TTC549 (cell line): ENCODE measurements at regions not wholly inside any gene's neighbourhood (a gene's known extent, or its start where the extent isn't known, plus 50 kb on each side); places are given as distances from the start of the nearest gene placed in this dataset.

Source experiments
- FAIRE-seq: peaks from 2 replicates; lab custom pipeline; 2012; peaks lifted over from hg19 to GRCh38; lab: Jason Lieb, UNC

DNA sequence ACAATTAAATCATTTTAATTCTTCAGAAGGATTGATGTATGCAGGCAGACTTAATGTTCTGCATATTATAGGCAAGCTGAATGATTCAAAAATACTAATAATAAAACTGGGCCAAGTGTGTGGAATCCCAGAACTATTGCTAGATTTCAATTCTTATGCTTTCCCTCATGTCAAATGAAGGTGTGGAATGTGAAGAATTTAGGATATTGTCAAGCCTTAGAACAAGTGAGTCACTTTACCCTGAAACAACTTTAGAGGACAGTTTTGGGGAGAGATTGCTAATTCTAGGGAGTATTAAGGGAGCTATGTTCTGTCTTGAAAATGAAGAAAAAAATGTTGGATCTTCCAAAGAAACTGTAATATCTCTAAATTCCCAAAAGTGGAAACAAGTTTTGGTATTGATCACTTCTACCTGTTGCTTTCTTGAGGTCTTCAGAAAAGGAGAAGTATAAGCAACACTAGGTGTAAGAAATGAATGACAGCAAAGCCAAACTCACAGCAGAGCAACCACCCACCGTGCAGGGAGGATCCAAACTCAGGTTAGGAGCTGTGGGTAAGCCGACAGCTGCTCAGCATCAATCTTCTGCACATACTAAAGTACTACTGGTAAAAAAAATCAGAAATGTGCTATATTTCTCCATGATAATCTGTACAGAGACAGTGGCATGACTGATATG lies 818.1 kb downstream of the SLC4A3 start:
- FAIRE-seq: no peak

DNA sequence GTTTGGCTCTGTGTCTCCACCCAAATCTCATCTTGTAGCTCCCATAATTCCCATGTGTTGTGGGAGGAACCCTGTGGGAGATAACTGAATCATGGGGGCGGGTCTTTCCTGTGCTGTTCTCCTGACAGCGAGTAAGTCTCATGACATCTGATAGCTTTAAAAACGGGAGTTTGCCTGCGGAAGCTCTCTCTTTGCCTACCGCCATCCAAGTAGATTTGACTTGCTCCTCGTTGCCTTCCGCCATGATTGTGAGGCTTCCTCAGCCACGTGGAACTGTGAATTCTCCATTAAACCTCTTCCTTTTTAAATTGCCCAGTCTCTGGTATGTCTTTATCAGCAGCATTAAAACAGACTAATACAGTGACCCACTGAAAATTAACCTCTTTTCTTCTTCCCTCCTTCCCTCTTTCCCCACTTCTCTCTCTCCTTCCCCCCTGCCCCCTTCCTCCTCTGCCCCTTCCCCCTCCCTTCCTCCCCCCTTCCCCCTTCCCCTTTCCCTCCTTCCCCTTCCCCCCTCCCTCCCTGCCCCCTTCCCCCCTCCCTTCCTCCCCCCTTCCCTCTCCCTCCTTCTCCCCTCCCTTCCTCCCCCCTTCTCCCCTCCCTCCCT lies 818.8 kb downstream of the SLC4A3 start:
- FAIRE-seq: no peak

DNA sequence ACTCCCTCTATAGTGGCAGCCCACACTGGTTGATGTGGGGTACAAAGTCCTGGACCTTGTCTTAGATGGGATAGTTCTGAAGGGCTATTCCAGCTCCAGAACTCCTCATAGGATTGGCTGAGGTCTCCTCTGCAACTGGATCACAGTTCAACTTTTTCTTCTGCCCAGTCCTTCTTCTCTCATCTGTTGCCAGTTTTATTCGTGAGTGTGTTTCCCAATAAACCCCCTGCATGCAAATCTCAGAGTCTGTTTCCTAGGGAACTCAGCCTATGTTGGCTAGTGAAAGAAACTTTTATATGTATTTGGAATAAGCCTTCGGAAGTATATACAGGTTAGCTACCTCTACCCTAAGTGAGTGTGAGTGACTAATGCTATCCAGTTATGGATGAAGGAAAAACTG lies 823.4 kb downstream of the SLC4A3 start:
- FAIRE-seq: no peak

GRCh38 chr2:220451438-220451837 lies 824.0 kb downstream of the SLC4A3 start:
- no peak for FAIRE-seq

DNA sequence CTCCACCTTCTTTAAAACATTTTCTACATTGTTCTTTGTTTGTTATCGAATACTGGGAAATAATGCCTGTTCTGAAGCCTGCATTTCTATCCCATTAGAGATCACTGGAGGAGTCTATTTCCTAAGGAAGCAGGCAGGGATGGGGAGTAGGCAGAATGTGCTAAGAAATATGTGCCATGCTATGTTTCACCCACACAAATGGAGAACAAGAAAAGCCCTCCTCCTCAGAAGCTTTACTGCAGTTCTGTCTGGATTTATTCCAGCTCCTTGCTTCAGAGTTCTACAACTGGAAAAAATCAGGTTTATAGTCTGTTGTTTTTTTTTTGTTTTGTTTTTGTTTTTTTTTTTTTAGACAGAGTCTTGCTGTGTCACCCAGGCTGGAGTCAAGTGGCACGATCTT lies 825.1 kb downstream of the SLC4A3 start:
- FAIRE-seq: no peak

DNA sequence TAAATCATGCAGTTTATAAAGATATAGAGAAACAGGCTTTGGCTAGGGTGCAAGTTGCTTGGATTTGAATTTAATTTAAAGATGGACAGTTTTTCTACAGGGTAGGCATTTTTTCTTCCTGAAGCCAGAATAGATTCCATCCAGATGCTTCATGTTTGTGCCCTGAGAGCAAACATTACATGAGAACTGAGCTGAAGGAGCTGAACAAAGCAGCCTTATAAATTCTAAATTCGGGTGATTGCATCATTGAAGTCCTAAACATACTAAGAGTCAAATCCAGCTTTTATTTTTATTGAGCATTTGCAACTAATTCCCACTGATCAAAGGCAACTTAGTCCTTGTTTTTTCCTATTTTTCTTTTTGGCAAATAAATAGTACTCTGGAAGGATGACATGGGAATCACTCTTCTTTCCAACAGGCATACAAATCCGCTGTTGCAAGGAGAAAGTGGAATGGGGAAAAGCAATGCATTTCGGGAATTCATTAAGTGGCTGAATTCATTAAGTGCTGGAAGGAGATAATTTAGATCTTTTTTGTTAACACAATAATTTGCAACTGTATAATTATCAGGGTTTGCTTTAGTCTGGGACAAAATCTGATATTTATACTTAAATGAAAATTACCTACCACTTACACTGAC lies 828.0 kb downstream of the SLC4A3 start:
- no peak for FAIRE-seq

DNA sequence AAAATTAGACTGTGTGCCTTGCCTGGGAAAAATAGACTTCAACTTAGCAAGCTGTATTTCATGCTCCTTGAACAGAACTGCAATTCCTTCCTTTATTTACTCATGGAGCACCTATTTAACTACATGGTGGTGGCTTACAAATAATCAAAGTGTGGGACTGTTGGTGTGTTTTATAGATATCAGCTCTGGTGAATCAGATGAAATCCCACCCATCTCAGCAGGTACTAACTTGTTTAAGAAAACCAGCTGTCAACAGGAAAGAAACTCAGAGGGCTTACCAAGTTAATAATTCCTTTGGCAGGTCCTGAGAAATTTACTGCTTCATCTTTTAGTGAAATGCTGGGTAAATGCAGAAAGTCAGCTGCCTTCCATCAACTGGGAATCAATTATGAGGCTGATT lies 830.6 kb downstream of the SLC4A3 start:
- FAIRE-seq: no peak

GRCh38 chr2:220460257-220460985 lies 833.0 kb downstream of the SLC4A3 start:
- FAIRE-seq: no peak

DNA sequence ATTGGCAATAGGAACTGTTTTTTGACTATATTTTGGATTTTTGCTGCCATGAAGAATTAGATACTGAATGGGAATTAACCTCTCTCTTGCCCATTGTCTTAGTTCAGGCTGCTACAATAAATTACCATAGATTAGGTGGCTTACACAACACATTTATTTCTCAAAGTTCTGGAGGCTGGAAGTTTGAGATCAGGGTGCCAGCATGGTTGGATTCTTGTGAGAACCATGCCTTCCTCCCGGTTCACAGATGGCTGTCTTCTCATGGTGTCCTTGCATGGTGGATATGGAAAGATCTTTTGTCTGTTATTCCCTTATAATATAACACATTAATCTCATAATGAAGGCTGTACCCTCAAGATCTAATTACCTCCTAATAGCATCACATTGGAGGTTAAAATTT lies 836.4 kb downstream of the SLC4A3 start:
- no peak for FAIRE-seq

GRCh38 chr2:220465700-220466099 lies 838.3 kb downstream of the SLC4A3 start:
- FAIRE-seq: no peak

DNA sequence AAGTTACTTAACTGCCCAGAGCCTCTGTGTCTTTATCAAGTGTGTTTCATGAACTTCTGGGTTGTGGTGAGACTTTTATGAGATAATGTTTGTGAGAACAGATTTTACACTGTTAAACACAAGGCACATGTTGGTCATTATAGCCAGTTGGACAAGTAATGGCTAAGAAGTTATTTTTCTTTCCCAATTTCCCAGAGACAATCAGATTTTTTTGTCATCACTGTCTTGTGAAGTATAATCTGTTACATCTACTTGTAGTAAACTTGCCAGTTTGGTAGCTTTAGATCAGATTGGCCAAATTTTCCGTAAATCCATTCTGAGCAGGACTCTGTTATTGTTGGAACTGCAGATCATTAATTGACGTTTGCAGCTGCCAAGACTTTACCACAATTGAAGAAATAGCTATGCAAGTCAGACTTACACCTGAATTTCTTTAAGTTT lies 838.8 kb downstream of the SLC4A3 start:
- FAIRE-seq: no peak

- no peak for FAIRE-seq
These were observed 841.8 kb downstream of the SLC4A3 start for GRCh38 chr2:220469201-220469600.

DNA sequence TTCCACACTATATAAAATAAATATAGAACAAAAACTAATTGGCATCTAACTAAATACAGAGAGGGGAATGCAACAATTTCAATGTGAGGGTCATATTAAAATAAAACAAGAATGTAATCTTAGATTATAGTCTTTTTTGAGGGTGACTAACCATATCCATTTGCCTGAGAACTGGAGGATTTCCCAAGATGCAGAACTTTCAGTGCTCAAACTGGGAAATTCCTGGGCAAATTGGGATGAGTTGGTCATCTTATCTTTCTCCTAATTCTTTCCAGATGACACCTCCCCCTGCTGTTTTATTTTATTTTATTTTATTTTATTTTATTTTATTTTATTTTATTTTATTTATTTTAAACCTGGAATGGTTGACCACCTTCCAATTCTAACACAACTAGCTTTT lies 846.2 kb downstream of the SLC4A3 start:
- FAIRE-seq: no peak

DNA sequence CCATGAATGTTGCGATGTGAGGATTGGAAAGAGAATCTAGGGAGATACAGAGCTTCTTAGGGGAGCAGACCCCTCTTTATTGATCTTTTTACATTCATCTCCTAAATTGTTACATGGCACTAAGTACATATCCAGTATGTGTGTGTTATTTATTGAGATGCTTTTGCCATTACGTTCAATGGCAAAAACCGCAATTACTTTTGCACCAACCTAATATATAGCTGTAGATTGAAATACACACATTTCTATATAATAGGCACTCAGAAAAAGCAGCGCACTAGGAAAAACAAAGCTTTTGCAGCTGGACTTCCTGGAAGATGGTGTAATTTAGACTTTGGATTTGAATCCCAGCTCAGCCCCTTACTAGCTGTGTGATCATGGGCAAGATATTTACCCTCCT lies 849.4 kb downstream of the SLC4A3 start:
- FAIRE-seq: no peak

- no peak for FAIRE-seq
These were observed 851.1 kb downstream of the SLC4A3 start for GRCh38 chr2:220478305-220479058.

DNA sequence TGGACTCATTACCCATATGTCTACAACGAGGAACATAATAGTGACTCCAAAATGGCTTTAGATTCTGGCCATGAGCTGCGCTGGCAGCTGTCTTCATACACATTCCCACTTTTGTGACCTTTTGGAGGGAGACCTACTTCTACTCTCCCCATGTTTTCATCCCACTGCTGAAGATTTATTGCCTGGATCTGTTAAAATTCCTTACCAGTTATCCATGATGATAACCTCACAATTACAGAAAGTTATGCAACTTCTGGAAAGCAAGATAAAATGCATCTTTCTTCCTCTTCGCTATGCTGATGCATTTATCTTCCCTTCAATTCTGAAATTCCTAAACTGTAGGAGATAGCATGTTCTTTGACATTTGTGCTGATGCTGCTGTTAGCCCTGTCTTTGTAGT lies 855.3 kb downstream of the SLC4A3 start:
- no peak for FAIRE-seq

- no peak for FAIRE-seq
These were observed 861.7 kb downstream of the SLC4A3 start for GRCh38 chr2:220489121-220489520.

DNA sequence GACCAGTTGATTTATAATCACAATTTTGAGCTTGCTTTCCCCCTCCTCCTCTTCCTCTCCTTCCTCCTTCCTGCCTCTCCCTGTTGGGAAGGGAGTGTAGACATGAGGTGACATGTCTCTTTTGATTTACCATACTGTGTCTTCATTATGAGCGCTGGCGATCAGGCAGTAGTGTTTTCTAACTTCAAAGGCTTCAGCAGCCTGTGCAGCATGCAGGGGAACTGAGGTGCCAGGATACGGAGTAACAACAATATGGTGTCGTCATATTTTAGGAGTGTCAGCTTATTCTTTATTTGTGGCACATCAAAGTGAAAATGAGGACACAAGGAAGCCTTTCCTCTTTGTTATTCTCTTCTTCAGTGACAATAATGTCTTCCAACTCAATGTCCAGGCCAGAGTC lies 864.2 kb downstream of the SLC4A3 start:
- FAIRE-seq: no peak

DNA sequence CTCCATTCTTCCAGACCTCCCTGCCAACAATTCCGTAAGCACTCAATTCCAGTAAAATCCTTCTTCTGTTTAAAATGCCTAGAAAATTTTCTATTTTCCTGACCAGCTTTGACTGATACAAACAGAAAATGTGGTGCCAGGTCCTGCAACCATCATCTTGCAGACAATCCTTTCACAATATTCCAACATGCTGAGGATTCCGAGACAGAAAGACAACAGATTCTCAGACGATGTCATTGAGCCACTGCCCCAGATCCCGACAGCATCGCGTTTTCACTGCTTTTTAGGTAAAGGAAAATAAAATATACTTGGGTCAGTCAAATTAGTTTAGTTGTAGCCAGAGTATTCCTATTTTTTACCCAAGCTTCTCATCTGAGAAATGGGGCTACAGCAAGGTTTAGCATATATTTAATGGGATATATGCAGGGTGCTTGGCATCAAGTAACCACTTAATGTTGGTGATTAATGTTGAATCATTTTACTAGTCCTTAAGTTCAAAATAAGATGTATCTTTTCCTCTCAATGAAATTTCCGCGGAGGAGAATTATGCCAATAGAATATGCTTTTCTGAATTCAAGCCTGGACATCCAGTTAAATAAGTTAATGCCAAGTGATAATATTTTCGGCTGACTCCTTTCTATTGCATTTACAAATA lies 866.6 kb downstream of the SLC4A3 start:
- FAIRE-seq: no peak

DNA sequence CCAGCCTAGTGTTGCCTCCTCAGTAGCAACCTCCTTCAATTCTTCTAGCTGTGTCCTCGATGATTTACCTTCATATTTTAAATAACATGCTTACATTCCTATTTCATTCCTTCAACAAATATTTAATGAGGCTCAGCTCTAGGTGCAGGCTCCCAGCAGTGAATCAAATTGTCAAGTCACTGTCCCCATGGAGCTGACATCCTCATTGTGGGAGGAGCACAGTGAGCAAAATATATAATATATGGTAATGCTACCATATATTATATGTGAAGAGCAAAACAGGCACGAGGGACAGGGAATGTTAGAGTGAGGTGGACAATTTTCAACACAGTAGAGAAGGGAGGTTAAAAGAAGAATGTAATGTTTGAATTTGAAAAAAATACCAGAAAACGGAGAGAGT lies 869.1 kb downstream of the SLC4A3 start:
- FAIRE-seq: no peak

- no peak for FAIRE-seq
These were observed 871.8 kb downstream of the SLC4A3 start for GRCh38 chr2:220499225-220499624.

DNA sequence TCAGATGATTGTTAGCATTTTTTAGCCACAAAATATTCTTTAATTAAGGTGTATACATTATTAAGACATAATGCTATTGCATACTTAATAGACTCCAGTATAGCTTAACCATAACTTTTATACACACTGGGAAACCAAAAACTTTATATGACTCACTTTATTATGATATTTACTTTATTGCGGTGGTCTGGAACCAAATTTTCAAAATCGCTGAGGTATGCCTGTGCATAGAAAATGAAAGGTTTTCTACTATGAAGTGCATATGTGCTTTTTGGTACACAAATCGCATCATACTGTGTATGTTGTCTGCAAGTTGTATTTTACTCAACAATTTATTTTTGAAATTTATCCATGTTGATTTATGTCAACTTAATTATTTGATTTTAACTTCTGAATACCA lies 875.1 kb downstream of the SLC4A3 start:
- no peak for FAIRE-seq
